Calu3 (cell line): ENCODE measurements at regions not wholly inside any gene's neighbourhood (a gene's known extent, or its start where the extent isn't known, plus 50 kb on each side); places are given as distances from the start of the nearest gene placed in this dataset.

Experiments
- BruUV-seq: library from RNA; stranded (reverse); fragments of 400-500 nt; replicated peaks from 2 replicates; lab custom pipeline; 2021; lab: Mats Ljungman, UMichigan
- CTCF ChIA-PET: fragments of 300-600 bp; sonication (Branson Sonifier 250); formaldehyde crosslinking; loops from one replicate; lab custom pipeline; 2022; ENCODE audit warnings: antibody characterized with exemption; lab: Charles Lee
- DNase-seq: peaks from one replicate; pipeline ENCODE4 v3.0.0; 2022
- H3K27ac Mint-ChIP-seq: one replicate; pipeline ENCODE4 v1.8.0; 2022; ENCODE audit warnings: mixed read lengths; ENCODE audit not compliant: unreplicated experiment
- H3K27me3 Mint-ChIP-seq: one replicate; pipeline ENCODE4 v1.8.0; 2022; ENCODE audit warnings: mixed read lengths; ENCODE audit not compliant: unreplicated experiment
- H3K36me3 Mint-ChIP-seq: one replicate; pipeline ENCODE4 v1.8.0; 2022; ENCODE audit warnings: mild to moderate bottlenecking, moderate library complexity, mixed read lengths; ENCODE audit not compliant: insufficient read depth, unreplicated experiment
- H3K4me1 Mint-ChIP-seq: one replicate; pipeline ENCODE4 v1.8.0; 2022; ENCODE audit warnings: mild to moderate bottlenecking, low read depth, mixed read lengths; ENCODE audit not compliant: unreplicated experiment
- H3K4me3 Mint-ChIP-seq: one replicate; pipeline ENCODE4 v1.8.0; 2022; ENCODE audit warnings: mild to moderate bottlenecking, low read depth, moderate library complexity, mixed read lengths; ENCODE audit not compliant: unreplicated experiment
- H3K9me3 Mint-ChIP-seq: one replicate; pipeline ENCODE4 v1.8.0; 2022; ENCODE audit warnings: low read depth, mixed read lengths; ENCODE audit not compliant: unreplicated experiment
- intact Hi-C: fragments of 100-400 bp; cut with micrococcal nuclease; formaldehyde crosslinking; loops from one replicate; pipeline ENCODE4 v1.10.0; 2022; ENCODE audit not compliant: unreplicated experiment
- TF ChIP-seq, protein P1 (sequence below): fragments of 200-600 bp; IDR thresholded peaks from one replicate; pipeline ENCODE4 v1.8.0; 2022; ENCODE audit warnings: antibody characterized with exemption; ENCODE audit not compliant: unreplicated experiment

DNA sequence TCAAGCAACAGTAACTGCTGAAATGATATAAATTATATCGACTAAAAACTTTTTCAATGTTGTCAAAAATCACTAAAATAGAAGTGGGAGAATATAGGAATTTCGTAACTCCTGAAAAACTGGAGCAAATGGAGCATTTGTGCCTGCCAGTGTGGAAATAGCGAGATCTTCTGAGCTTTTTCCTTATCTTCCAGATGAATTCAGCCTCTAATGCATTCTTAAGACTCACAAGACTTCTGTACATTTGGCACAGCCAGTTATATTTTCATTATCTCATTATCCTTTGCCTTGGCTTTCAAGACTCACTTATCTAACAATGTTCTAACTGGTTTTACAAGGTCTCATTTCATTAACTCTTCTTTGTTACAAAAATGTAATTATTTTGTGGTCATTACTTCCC lies 252.4 kb downstream of the GXYLT1 start:
- no peaks in the 10 kb centered on the region for H3K27me3 Mint-ChIP-seq
- DNase-seq: no peak
- BruUV-seq: no TSS peak
- CTCF ChIA-PET: no interaction called here
- H3K4me3 Mint-ChIP-seq: no peak overlapping the region
- TF ChIP-seq, protein P1, sequence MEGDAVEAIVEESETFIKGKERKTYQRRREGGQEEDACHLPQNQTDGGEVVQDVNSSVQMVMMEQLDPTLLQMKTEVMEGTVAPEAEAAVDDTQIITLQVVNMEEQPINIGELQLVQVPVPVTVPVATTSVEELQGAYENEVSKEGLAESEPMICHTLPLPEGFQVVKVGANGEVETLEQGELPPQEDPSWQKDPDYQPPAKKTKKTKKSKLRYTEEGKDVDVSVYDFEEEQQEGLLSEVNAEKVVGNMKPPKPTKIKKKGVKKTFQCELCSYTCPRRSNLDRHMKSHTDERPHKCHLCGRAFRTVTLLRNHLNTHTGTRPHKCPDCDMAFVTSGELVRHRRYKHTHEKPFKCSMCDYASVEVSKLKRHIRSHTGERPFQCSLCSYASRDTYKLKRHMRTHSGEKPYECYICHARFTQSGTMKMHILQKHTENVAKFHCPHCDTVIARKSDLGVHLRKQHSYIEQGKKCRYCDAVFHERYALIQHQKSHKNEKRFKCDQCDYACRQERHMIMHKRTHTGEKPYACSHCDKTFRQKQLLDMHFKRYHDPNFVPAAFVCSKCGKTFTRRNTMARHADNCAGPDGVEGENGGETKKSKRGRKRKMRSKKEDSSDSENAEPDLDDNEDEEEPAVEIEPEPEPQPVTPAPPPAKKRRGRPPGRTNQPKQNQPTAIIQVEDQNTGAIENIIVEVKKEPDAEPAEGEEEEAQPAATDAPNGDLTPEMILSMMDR: no peak
- H3K27ac Mint-ChIP-seq: no peak overlapping the region
- H3K36me3 Mint-ChIP-seq: no peaks in the 10 kb centered on the region
- H3K4me1 Mint-ChIP-seq: no peaks in the 10 kb centered on the region
- intact Hi-C loops: no loop called here
- no peaks in the 10 kb centered on the region for H3K9me3 Mint-ChIP-seq

DNA sequence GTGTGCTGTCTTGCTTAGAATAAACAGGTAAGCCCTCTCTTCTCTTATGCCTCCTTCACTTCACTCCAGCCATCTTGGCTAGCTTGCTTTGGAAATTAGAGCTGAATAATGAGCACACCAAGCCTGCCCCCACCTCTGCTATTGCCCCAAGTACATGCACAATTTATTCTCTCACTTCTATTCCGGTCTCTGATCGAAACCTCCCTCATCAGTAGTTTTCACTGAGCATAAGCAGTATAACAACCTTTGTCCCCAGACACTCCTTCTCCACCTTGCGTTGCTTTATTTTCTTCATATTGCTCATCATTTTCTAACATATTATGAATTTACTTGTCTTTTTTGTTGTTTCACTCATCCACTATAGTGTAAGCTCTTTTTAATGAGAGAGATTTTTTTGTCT lies 253.4 kb downstream of the GXYLT1 start:
- H3K9me3 Mint-ChIP-seq: no peaks in the 10 kb centered on the region
- H3K4me1 Mint-ChIP-seq: no peaks in the 10 kb centered on the region
- intact Hi-C loops: no loop called here
- CTCF ChIA-PET: no interaction called here
- no peaks in the 10 kb centered on the region for H3K36me3 Mint-ChIP-seq
- DNase-seq: no peak
- TF ChIP-seq, protein P1: no peak
- no peak overlapping the region for H3K27ac Mint-ChIP-seq
- no peaks in the 10 kb centered on the region for H3K27me3 Mint-ChIP-seq
- no peak overlapping the region for H3K4me3 Mint-ChIP-seq
- BruUV-seq: no TSS peak

DNA sequence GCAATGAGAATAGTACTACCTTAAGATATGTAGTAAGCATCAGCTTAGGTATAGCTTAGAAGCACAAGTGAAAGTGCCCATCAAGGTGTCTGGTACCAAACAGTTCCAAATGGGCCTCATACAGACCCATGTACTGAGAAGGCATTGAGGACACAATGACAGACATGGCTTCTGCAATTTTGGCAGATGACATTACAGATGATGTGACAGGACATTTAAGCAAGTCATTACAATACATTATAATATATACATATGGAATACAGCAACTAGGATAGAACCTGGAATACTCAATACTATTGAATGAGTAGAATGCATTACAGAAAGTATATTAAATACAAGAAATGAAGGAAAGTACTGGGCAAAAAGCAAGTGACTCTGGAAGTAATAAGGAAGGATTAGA lies 256.4 kb downstream of the GXYLT1 start:
- CTCF ChIA-PET: no interaction called here
- H3K4me1 Mint-ChIP-seq: no peaks in the 10 kb centered on the region
- TF ChIP-seq, protein P1: no peak
- no TSS peak for BruUV-seq
- no peak overlapping the region for H3K4me3 Mint-ChIP-seq
- intact Hi-C loops: no loop called here
- no peaks in the 10 kb centered on the region for H3K36me3 Mint-ChIP-seq
- DNase-seq: no peak
- H3K27me3 Mint-ChIP-seq: no peaks in the 10 kb centered on the region
- no peak overlapping the region for H3K27ac Mint-ChIP-seq
- H3K9me3 Mint-ChIP-seq: no peaks in the 10 kb centered on the region

DNA sequence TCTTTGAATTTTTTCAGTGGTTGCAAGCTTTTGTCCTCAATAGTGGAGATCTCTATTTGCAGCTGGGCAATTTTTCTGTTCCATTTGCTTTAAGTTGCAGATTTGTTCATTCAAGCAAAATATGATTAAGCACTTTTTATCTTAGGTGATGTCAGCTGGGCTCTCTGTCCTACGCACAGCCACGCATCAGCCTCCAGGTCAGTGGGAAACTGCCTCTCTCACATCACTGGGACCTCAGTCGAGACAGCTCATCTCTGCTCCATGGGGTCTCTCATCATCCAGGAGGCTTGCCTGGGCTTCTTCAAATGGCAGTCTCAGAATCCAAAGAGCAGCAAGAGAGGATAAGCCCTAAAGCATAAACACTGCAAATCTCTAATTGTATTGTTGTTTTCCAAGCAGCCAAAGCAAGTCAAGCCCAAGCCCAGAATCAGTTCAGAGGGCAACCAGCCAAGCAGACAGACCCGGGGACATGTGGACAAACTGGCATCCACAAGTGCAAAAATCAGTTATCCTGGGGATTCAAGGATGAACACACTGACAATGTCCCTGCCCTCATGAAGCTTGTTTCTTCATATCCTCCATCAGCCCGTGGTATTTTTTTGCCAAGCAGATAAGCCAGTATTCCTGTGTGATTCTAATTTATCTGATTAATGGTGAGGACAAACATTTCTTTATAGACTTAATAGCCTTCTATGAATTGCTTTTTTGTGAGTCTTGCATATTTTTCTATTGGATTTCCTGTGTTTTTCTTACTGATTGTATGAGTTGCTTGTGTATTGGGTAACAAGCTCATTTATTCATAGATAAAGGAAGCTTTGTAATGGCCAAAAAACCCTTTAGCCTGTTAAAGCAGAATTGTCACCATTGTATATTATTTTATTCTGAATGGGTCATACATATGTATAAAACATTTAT lies 262.5 kb downstream of the GXYLT1 start:
- no peaks in the 10 kb centered on the region for H3K9me3 Mint-ChIP-seq
- BruUV-seq: no TSS peak
- intact Hi-C loops: no loop called here
- H3K36me3 Mint-ChIP-seq: no peaks in the 10 kb centered on the region
- no peaks in the 10 kb centered on the region for H3K4me1 Mint-ChIP-seq
- H3K27ac Mint-ChIP-seq: no peak overlapping the region
- DNase-seq: no peak
- H3K4me3 Mint-ChIP-seq: no peak overlapping the region
- TF ChIP-seq, protein P1: no peak
- CTCF ChIA-PET: no interaction called here
- no peaks in the 10 kb centered on the region for H3K27me3 Mint-ChIP-seq
